Hepatocyte (in vitro differentiated cells): ENCODE measurements at regions not wholly inside any gene's neighbourhood (a gene's known extent, or its start where the extent isn't known, plus 50 kb on each side); places are given as distances from the start of the nearest gene placed in this dataset.

Source experiments
- CTCF ChIP-seq: fragments of 200-600 bp; sonication (generic); IDR thresholded peaks from 2 replicates; pipeline ENCODE4 v1.5.1; 2016; ENCODE audit warnings: antibody characterized with exemption, mild to moderate bottlenecking; ENCODE audit not compliant: poor library complexity
- EZH2 ChIP-seq: fragments of 200-600 bp; sonication (generic); IDR thresholded peaks from 2 replicates; pipeline ENCODE4 v1.6.1; 2016; ENCODE audit warnings: antibody characterized with exemption, mild to moderate bottlenecking, borderline replicate concordance

GRCh38 chr2:5042666-5043440 is 649.3 kb upstream of the SOX11 start:
- TF ChIP-seq EZH2 (no peak), CTCF (no peak)
